K562 (cell line): ENCODE measurements at regions not wholly inside any gene's neighbourhood (a gene's known extent, or its start where the extent isn't known, plus 50 kb on each side); places are given as distances from the start of the nearest gene placed in this dataset.

Source experiments
- ATAC-seq: fragments of 200-7000 bp; cut with Tn5 transposase; 3 replicates; pipeline ENCODE4 v1.9.1; 2020; ENCODE audit warnings: moderate library complexity
- BruUV-seq: library from RNA; stranded (reverse); fragments of 400-500 nt; replicated peaks from 2 replicates; lab custom pipeline; 2021; lab: Mats Ljungman, UMichigan
- CTCF ChIA-PET: fragments of 300-600 bp; formaldehyde crosslinking; extraction: SDS; loops from one replicate; lab custom pipeline; 2021; ENCODE audit warnings: low intra/inter-chr PET ratio; lab: Yijun Ruan, JAX
- POLR2A ChIA-PET: fragments of 300-600, 350-650 bp; sonication (Branson Sonifier 250); formaldehyde crosslinking; extraction: SDS; loops from one replicate; lab custom pipeline; 2021; ENCODE audit warnings: antibody characterized with exemption, inconsistent platforms; lab: Yijun Ruan, JAX
- DNase-seq, 4 experiments: peaks; one replicate each; pipeline versions ENCODE4 v3.0.0 to v3.0.0-alpha.2; 2011 to 2018; ENCODE audit warnings: low spot score in 3 of 4, mixed read lengths in 3 of 4; ENCODE audit errors: extremely low read depth in 1 of 4
- FAIRE-seq: peaks from 2 replicates; lab custom pipeline; 2011; peaks lifted over from hg19 to GRCh38; lab: Jason Lieb, UNC
- H2AFZ ChIP-seq: 2 replicates; pipeline ENCODE4 v1.6.0; 2011; ENCODE audit warnings: low read depth, low read length, control low read depth, inconsistent platforms
- H3K27ac ChIP-seq: fragments of 200-600 bp; 3 replicates; pipeline ENCODE4 v1.8.0; 2011; ENCODE audit warnings: low read depth, mild to moderate bottlenecking, control low read depth, inconsistent platforms, low read length, moderate library complexity, mixed read lengths; ENCODE audit errors: extremely low read depth
- H3K27me3 ChIP-seq, 2 experiments: fragments of 300-600 bp in 1 of 2; 2 replicates in 1 of 2; 3 replicates in 1 of 2; pipeline versions ENCODE4 v1.6.0 to v1.8.0; 2011; ENCODE audit warnings: inconsistent platforms in 2 of 2, low read length in 2 of 2, mild to moderate bottlenecking in 1 of 2, mixed read lengths in 1 of 2, moderate library complexity in 1 of 2; ENCODE audit not compliant: control insufficient read depth in 2 of 2, insufficient read depth in 2 of 2
- H3K36me3 ChIP-seq: fragments of 300-600 bp; 3 replicates; pipeline ENCODE4 v1.8.0; 2011; ENCODE audit warnings: mild to moderate bottlenecking, low read length, inconsistent platforms; ENCODE audit not compliant: control insufficient read depth, insufficient read depth
- H3K4me1 ChIP-seq, 2 experiments: fragments of 200-600 bp in 1 of 2; replicated peaks in 1 of 2; 2 replicates in 1 of 2; 3 replicates in 1 of 2; pipeline versions ENCODE4 v1.5.1 to v1.8.0; 2011; ENCODE audit warnings: inconsistent platforms in 2 of 2, low read length in 2 of 2, mild to moderate bottlenecking in 1 of 2, mixed read lengths in 1 of 2, moderate library complexity in 1 of 2; ENCODE audit not compliant: control insufficient read depth in 2 of 2, insufficient read depth in 2 of 2
- H3K4me2 ChIP-seq: 2 replicates; pipeline ENCODE4 v1.6.1; 2011; ENCODE audit warnings: low read length, control low read depth, inconsistent platforms, mixed read lengths; ENCODE audit not compliant: insufficient read depth
- H3K4me3 ChIP-seq: fragments of 200-600 bp; sonication (generic), shearing (Covaris generic); 2 replicates; pipeline ENCODE4 v1.5.1; 2016; ENCODE audit warnings: control low read depth, inconsistent platforms
- H3K79me2 ChIP-seq: fragments of 200-600 bp; 3 replicates; pipeline ENCODE4 v1.8.0; 2011; ENCODE audit warnings: low read length, inconsistent platforms; ENCODE audit not compliant: control insufficient read depth, insufficient read depth
- H3K9ac ChIP-seq, 2 experiments: 2 replicates each; pipeline versions ENCODE4 v1.6.0 to v1.6.1; 2011; ENCODE audit warnings: low read depth in 2 of 2, low read length in 2 of 2, control low read depth in 1 of 2, inconsistent platforms in 1 of 2, mild to moderate bottlenecking in 1 of 2, mixed read lengths in 1 of 2; ENCODE audit not compliant: insufficient read depth in 1 of 2
- H3K9me1 ChIP-seq: one replicate; pipeline ENCODE4 v1.6.0; 2011; ENCODE audit warnings: inconsistent platforms, mild to moderate bottlenecking, low read length, moderate library complexity; ENCODE audit not compliant: control insufficient read depth, insufficient read depth
- H3K9me3 ChIP-seq: replicated peaks from 2 replicates; pipeline ENCODE4 v1.5.1; 2011; ENCODE audit warnings: low read depth, low read length, inconsistent platforms; ENCODE audit not compliant: control insufficient read depth, insufficient read depth
- H4K20me1 ChIP-seq: replicated peaks from 2 replicates; pipeline ENCODE4 v1.6.1; 2011; ENCODE audit warnings: low read length, inconsistent platforms, mixed read lengths; ENCODE audit not compliant: control insufficient read depth, insufficient read depth
- CREBBP ChIP-seq: IDR thresholded peaks from one replicate; pipeline ENCODE4 v1.6.1; 2012; ENCODE audit warnings: low read depth, mild to moderate bottlenecking, control low read depth, inconsistent platforms, low read length
- ELF4 ChIP-seq: fragments of 450-650 bp; formaldehyde crosslinking; IDR thresholded peaks from 2 replicates; pipeline ENCODE4 v1.4.0; 2022; ENCODE audit warnings: missing genetic modification characterization
- GTF2A2 ChIP-seq: IDR thresholded peaks from 2 replicates; pipeline ENCODE4 v1.6.1; 2016; ENCODE audit warnings: mild to moderate bottlenecking, missing genetic modification characterization, missing compliant biosample characterization
- HCFC1 ChIP-seq: IDR thresholded peaks from 2 replicates; pipeline ENCODE4 v1.6.1; 2012; ENCODE audit warnings: low read depth, low read length, improper control_type of control experiment
- PHF20 ChIP-seq: fragments of 450-650 bp; IDR thresholded peaks from 2 replicates; pipeline ENCODE4 v1.6.1; 2018; ENCODE audit not compliant: partially characterized antibody
- SIX5 ChIP-seq, 2 experiments: IDR thresholded peaks; 2 replicates each; pipeline ENCODE4 v1.6.1; 2011; ENCODE audit warnings: low read length in 2 of 2, borderline replicate concordance in 1 of 2, low read depth in 1 of 2, mild to moderate bottlenecking in 1 of 2, moderate library complexity in 1 of 2; ENCODE audit not compliant: insufficient read depth in 1 of 2
- TCF3 ChIP-seq: sonication (generic); formaldehyde crosslinking; IDR thresholded peaks from 2 replicates; pipeline ENCODE4 v1.4.0; 2020; ENCODE audit warnings: mild to moderate bottlenecking, missing genetic modification reagents
- in situ Hi-C: fragments of 300-500 bp; cut with MboI; formaldehyde crosslinking; loops from 4 replicates; pipeline ENCODE4 v1.15.0; 2018; ENCODE audit warnings: inconsistent platforms, mixed read lengths
- intact Hi-C: fragments of 100-400 bp; cut with micrococcal nuclease; formaldehyde crosslinking; loops from 2 replicates; pipeline ENCODE4 v1.14.2; 2022
- TF ChIP-seq, protein P1 (sequence below): fragments of 150-350 bp; conservative IDR thresholded peaks from 2 replicates; pipeline ENCODE4 v1.6.1; 2014; ENCODE audit warnings: low read length
- TF ChIP-seq, protein P2 (sequence below): sonication (generic); IDR thresholded peaks from 2 replicates; pipeline ENCODE4 v1.6.1; 2016
- TF ChIP-seq, protein P3 (sequence below): IDR thresholded peaks from 2 replicates; pipeline ENCODE4 v1.6.1; 2014; ENCODE audit warnings: antibody characterized with exemption
- TF ChIP-seq, protein P4 (sequence below): fragments of 450-650 bp; formaldehyde crosslinking; IDR thresholded peaks from 2 replicates; pipeline ENCODE4 v1.4.0; 2020; ENCODE audit warnings: mild to moderate bottlenecking
- TF ChIP-seq, protein P5 (sequence below): fragments of 250-450 bp; sonication (Bioruptor Pico); IDR thresholded peaks from 2 replicates; pipeline ENCODE4 v1.8.0; 2022; ENCODE audit warnings: moderate library complexity, mild to moderate bottlenecking, inconsistent platforms

GRCh38 chr1:60567256-60567655 is 493.7 kb upstream of the C1orf87 start:
- no peak overlapping the region for H3K27ac ChIP-seq
- H3K4me1 ChIP-seq = no peaks in the 10 kb centered on the region
- ChIA-PET POLR2A (interaction anchor here (0.6 kb wide), 1 partner anchor 241 kb away, joined by 3 read pairs; no protein-coding TSS in a partner anchor), CTCF (no interaction called here)
- no peaks in the 10 kb centered on the region for H3K27me3 ChIP-seq
- no TSS peak for BruUV-seq
- TF ChIP-seq, protein P1, sequence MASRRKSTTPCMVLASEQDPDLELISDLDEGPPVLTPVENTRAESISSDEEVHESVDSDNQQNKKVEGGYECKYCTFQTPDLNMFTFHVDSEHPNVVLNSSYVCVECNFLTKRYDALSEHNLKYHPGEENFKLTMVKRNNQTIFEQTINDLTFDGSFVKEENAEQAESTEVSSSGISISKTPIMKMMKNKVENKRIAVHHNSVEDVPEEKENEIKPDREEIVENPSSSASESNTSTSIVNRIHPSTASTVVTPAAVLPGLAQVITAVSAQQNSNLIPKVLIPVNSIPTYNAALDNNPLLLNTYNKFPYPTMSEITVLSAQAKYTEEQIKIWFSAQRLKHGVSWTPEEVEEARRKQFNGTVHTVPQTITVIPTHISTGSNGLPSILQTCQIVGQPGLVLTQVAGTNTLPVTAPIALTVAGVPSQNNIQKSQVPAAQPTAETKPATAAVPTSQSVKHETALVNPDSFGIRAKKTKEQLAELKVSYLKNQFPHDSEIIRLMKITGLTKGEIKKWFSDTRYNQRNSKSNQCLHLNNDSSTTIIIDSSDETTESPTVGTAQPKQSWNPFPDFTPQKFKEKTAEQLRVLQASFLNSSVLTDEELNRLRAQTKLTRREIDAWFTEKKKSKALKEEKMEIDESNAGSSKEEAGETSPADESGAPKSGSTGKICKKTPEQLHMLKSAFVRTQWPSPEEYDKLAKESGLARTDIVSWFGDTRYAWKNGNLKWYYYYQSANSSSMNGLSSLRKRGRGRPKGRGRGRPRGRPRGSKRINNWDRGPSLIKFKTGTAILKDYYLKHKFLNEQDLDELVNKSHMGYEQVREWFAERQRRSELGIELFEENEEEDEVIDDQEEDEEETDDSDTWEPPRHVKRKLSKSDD = no peak
- no peak for TF ChIP-seq TCF3 (CRISPR knock-in tag)
- TF ChIP-seq, protein P2, sequence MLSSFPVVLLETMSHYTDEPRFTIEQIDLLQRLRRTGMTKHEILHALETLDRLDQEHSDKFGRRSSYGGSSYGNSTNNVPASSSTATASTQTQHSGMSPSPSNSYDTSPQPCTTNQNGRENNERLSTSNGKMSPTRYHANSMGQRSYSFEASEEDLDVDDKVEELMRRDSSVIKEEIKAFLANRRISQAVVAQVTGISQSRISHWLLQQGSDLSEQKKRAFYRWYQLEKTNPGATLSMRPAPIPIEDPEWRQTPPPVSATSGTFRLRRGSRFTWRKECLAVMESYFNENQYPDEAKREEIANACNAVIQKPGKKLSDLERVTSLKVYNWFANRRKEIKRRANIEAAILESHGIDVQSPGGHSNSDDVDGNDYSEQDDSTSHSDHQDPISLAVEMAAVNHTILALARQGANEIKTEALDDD = no peak
- TF ChIP-seq SIX5 (IDR thresholded peaks at IDR 0.05; ENCODE audit: borderline replicate concordance in 1 of 2, insufficient read depth in 1 of 2, low read depth in 1 of 2, low read length in 2 of 2) = no peak
- TF ChIP-seq HCFC1 = no peak
- TF ChIP-seq, protein P3, sequence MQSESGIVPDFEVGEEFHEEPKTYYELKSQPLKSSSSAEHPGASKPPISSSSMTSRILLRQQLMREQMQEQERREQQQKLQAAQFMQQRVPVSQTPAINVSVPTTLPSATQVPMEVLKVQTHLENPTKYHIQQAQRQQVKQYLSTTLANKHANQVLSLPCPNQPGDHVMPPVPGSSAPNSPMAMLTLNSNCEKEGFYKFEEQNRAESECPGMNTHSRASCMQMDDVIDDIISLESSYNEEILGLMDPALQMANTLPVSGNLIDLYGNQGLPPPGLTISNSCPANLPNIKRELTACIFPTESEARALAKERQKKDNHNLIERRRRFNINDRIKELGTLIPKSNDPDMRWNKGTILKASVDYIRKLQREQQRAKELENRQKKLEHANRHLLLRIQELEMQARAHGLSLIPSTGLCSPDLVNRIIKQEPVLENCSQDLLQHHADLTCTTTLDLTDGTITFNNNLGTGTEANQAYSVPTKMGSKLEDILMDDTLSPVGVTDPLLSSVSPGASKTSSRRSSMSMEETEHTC = no peak
- no peak for TF ChIP-seq GTF2A2
- TF ChIP-seq PHF20 = no peak
- TF ChIP-seq CREBBP = no peak
- TF ChIP-seq, protein P4, sequence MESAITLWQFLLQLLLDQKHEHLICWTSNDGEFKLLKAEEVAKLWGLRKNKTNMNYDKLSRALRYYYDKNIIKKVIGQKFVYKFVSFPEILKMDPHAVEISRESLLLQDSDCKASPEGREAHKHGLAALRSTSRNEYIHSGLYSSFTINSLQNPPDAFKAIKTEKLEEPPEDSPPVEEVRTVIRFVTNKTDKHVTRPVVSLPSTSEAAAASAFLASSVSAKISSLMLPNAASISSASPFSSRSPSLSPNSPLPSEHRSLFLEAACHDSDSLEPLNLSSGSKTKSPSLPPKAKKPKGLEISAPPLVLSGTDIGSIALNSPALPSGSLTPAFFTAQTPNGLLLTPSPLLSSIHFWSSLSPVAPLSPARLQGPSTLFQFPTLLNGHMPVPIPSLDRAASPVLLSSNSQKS (CRISPR knock-in tag) = no peak
- TF ChIP-seq, protein P5, sequence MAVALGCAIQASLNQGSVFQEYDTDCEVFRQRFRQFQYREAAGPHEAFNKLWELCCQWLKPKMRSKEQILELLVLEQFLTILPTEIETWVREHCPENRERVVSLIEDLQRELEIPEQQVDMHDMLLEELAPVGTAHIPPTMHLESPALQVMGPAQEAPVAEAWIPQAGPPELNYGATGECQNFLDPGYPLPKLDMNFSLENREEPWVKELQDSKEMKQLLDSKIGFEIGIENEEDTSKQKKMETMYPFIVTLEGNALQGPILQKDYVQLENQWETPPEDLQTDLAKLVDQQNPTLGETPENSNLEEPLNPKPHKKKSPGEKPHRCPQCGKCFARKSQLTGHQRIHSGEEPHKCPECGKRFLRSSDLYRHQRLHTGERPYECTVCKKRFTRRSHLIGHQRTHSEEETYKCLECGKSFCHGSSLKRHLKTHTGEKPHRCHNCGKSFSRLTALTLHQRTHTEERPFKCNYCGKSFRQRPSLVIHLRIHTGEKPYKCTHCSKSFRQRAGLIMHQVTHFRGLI (CRISPR knock-in tag) = no peak
- TF ChIP-seq ELF4 (CRISPR knock-in tag) = no peak
- intact Hi-C loops = no loop called here
- no peaks in the 10 kb centered on the region for H3K79me2 ChIP-seq
- in situ Hi-C loops = no loop called here
- H3K4me3 ChIP-seq = no peak overlapping the region
- no peaks in the 10 kb centered on the region for H4K20me1 ChIP-seq
- no peak overlapping the region for H2AFZ ChIP-seq
- FAIRE-seq (no peak), ATAC-seq (no peak), DNase-seq (no peak)
- H3K9me3 ChIP-seq = no peaks in the 10 kb centered on the region
- H3K9me1 ChIP-seq = no peaks in the 10 kb centered on the region
- H3K4me2 ChIP-seq = no peak overlapping the region
- no peak overlapping the region for H3K9ac ChIP-seq
- H3K36me3 ChIP-seq = no peaks in the 10 kb centered on the region
